NCI-H226 (cell line): ENCODE measurements at regions not wholly inside any gene's neighbourhood (a gene's known extent, or its start where the extent isn't known, plus 50 kb on each side); places are given as distances from the start of the nearest gene placed in this dataset.

Experiments used
- DNase-seq: peaks from one replicate; pipeline ENCODE4 v3.0.0-alpha.2; 2015

DNA sequence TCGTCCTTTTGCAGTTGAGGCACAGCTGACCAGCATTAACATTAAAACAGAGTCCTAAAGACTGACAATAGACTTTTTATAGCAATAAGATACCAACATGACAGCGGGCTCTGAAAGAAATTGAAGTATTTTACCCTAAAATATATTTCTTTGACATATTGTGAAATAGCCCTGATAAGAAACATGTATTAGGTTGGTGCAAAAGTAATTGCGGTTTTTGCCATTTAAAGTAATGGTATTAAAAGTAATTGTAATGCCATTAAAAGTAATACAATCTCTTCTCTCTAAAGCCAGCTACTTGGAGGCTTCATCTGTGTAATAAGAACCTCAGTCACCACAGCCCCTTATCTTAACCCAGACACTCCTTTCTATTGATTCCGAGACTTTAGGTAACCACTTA is 394.6 kb downstream of the PREX1 start:
- DNase-seq, result no peak

- DNase-seq, result no peak
Measured at GRCh38 chr20:48432494-48432832, 395.3 kb downstream of the PREX1 start.

GRCh38 chr20:48431653-48432493 is 395.9 kb downstream of the PREX1 start:
- no peak for DNase-seq

DNA sequence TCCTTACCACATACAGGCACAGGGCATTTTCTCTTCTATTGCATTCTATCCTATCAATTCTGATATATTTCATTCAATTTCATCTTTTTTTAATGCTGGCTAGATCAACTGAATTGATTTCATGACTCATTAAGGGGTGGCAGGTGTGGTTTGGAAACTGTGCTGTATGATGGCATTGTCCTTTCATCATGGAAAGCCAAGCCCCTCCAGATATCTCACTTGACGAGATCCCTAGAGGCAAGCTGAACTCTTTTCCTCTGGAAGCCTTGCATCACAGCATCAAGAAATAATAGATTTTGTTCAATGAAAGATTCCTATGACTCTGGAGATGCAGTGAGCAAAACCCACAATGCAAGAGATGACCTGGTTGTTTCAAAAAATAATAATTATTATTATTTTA is 401.2 kb downstream of the PREX1 start:
- DNase-seq, result no peak

DNA sequence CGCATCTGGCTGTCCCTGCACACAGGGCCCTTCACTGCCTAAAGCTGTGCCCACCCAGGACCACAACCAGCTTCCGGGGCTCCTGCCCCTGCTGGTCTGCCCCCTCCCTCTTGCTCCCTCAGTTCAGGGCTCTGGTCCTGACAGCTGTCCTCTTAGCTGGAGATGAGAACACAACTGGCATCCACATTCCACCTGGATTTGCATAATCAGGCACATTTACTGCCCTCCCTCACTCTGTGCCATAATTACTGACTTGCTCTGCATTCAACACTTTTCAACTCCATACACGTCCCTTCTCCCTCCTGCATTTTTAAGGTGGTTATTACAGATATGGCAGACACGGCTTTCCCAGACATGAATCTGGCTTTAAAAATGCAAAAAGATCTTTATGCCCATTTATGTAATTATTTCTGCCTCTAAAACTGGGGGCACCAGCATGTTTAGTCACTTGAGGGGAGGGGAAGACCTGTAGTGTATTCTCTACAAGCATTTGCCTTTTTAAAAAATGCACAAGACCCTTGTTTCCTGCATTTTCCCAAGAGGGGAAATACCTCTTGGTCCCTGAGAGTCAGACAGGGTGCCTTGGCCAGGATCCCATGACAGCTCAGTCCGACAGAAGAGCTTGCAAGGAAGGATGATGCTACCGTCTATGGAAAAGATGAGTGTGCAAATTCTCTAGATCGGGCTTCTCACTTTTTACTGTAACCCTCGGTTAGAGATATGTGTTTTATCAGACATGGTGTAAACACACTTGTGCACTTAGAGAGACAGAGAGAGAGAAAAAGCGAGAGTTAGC is 401.8 kb downstream of the PREX1 start:
- DNase-seq, result no peak

GRCh38 chr20:48425321-48425720 is 402.5 kb downstream of the PREX1 start:
- no peak for DNase-seq

GRCh38 chr20:48422242-48422960 is 405.4 kb downstream of the PREX1 start:
- DNase-seq, result no peak

DNA sequence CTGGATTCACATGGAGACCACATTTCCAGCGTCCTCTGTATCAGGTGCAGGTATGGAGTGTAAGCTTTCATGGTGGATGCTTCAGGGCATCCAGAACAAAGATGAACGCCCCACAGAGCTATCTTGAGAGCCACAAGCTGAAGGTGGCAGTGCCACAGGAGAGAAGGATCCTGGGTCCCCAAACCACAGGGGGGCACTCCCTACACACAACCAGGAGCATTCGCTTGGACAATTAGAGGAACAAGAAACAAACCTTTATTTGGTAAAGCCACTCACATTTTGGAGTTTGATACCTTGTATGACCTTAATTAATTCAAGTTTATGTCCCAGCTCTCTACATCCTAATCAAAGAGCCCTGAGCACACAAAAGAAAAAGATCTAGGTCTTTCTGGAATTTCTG is 406.3 kb downstream of the PREX1 start:
- DNase-seq, result no peak

GRCh38 chr20:48420176-48420575 is 407.6 kb downstream of the PREX1 start:
- no peak for DNase-seq

DNA sequence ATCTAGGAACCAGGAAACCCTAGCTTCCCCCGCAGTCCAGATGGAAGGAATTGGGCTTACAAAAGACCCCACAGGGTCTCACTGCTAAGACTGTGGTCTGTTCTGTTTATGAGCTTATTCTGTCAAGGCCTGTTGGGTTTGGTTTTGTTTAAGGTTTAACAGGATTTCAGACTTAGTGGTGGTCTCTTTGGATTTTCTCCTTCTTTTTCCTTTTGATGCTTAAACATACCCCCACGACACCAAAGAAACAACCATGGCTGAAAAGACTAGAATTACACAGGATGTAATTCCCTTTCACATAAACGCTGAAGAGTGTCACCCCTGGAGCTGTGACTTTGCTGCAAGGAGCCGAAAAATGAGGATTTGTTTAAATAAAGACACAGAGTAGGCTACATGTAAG is 408.6 kb downstream of the PREX1 start:
- DNase-seq, result no peak

GRCh38 chr20:48416002-48416401 is 411.8 kb downstream of the PREX1 start:
- no peak for DNase-seq

- no peak for DNase-seq
Measured at GRCh38 chr20:48414786-48415185, 413.0 kb downstream of the PREX1 start.

- DNase-seq, result no peak
Measured at GRCh38 chr20:48411919-48412522, 415.8 kb downstream of the PREX1 start.

- DNase-seq, result no peak
Measured at GRCh38 chr20:48411245-48411644, 416.6 kb downstream of the PREX1 start.

DNA sequence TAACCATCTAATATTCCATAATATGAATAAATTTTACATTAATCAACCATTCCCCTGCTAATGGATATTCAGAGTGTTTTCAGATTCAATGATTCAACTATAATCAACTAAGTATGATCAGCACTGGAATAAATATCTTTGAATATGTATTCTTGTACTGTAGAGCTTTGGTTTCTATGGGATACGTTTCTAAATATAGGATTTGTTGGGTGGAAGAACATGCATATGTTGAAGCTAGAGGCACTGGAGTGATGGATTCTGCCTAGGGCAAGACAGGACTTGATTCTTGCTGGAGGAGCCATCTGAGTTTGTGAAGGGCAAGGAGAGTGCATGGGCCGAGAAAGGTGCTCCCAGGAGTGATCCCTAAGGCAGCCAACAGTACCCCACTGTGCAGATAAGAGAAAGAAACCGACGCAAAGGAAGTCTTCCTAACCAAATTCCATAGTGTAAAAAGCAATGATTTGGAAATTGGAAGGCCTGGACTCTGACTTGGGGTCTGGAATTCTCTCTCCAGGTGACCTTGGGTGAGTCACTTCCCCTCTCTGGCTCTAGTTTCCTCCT is 418.7 kb downstream of the PREX1 start:
- no peak for DNase-seq

GRCh38 chr20:48407710-48408109 is 420.1 kb downstream of the PREX1 start:
- DNase-seq, result no peak

DNA sequence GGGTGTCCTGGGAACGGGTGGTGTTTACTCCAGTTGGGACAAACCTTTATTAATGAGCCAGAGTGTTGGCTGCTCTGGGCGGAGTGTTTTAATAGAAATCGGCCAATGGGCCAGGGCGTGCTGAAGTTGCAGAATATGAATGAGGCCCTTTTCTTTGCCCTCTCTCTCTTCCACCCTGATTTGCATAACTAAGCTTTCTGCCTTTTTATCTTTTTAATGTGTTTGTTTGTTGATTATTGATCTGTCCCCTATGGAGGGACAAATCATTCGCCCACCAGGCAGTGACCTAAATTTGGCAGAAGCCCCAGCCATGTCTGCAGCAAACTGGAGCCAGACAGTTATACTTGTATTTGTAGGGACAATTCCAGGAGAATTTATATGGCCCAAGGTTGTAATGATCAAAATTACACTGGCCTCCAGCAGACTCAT is 420.9 kb downstream of the PREX1 start:
- no peak for DNase-seq

GRCh38 chr20:48406498-48406897 is 421.3 kb downstream of the PREX1 start:
- no peak for DNase-seq

DNA sequence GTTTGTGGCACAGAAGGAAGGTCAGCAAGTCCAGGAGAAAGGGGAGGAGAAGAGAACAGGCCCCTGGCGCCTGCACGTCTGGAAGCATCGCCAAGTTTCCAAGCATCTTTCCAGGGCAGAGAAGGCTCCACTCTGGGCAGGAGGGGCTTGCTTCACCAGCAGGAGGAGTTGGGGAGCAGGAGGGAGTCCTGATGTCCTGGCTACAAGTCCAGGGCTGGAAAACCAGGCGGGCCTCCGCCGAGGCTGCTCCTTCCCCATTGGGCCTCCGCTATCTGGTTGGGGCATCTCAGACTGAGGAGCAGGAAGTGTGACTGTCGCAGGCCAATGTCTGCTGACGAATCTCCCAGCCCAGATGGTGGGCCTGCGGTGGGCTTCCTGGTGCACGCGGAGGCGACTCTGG is 421.9 kb downstream of the PREX1 start:
- DNase-seq, result no peak

GRCh38 chr20:48404598-48404997 is 423.2 kb downstream of the PREX1 start:
- no peak for DNase-seq

DNA sequence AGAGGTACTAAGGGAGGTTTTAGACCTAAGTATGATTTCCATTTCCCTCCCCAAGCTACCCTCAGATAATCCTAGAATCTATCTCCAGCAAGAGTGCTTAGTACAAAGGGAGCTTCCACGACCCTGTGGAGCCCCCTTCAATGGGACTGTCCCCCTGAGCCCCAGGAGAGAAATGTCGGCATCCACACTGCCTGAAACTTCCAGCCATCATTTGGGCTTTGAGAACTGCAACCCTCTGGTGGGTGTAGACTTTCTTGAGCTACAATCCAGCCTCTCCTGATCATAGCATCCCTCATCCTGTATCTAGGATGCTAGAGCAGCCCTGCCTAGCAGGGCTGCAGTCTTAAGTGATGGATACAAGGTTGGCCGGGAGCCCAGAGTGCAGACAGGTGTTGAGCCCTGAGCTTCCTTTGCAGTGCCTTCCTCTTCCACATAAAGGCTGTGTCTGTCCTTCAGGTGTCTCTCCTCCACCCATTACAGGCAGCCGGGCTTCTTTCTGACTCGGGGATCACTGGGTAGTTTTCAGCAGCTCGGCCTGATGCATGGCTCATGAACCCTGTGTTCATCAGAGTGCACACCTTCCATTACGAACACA is 424.5 kb downstream of the PREX1 start:
- DNase-seq, result no peak

GRCh38 chr20:48401359-48401758 is 426.4 kb downstream of the PREX1 start:
- DNase-seq, result no peak

DNA sequence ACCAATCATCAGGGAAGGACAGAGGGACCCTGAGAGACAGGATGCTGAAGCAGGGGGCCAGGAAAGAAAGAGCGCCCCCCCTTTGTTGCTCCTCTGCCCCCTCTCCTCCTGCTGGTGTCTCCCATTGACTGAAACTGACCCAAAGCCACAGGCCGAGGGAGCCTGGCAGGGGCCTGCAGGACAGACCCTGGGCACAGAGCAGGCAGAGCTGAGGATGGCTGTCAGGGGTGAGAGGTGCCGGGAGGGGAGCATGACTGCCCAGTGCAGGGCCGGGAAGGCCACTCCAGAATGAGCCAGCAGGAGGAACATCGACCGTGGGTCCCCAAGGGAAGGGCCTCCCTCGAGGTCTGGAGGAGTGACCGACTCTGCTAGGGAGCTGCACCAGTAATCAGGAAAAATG is 427.8 kb downstream of the PREX1 start:
- no peak for DNase-seq
